ENCODE measurements at regions not wholly inside any gene's neighbourhood (a gene's known extent, or its start where the extent isn't known, plus 50 kb on each side); places are given as distances from the start of the nearest gene placed in this dataset.

GRCh38 chrX:22365460-22365859 is 92.7 kb downstream of the CBLL2 start:
- peak; percentile 65 for DNase-seq (ENCODE audit: low read depth)
- no peak overlapping the region for H3K4me3 ChIP-seq (ENCODE audit: low read depth, low read length)
- TF ChIP-seq, protein P1, sequence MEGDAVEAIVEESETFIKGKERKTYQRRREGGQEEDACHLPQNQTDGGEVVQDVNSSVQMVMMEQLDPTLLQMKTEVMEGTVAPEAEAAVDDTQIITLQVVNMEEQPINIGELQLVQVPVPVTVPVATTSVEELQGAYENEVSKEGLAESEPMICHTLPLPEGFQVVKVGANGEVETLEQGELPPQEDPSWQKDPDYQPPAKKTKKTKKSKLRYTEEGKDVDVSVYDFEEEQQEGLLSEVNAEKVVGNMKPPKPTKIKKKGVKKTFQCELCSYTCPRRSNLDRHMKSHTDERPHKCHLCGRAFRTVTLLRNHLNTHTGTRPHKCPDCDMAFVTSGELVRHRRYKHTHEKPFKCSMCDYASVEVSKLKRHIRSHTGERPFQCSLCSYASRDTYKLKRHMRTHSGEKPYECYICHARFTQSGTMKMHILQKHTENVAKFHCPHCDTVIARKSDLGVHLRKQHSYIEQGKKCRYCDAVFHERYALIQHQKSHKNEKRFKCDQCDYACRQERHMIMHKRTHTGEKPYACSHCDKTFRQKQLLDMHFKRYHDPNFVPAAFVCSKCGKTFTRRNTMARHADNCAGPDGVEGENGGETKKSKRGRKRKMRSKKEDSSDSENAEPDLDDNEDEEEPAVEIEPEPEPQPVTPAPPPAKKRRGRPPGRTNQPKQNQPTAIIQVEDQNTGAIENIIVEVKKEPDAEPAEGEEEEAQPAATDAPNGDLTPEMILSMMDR (IDR thresholded peaks at IDR 0.05; ENCODE audit: low read depth, low read length, missing control alignments): no peak
- in situ Hi-C loops (cut with HindIII; ENCODE audit: low sequenced_read_pairs): no loop called here

- TF ChIP-seq, protein P1 (IDR thresholded peaks at IDR 0.05; ENCODE audit: low read depth, low read length, missing control alignments): no peak
- in situ Hi-C loops (cut with HindIII; ENCODE audit: low sequenced_read_pairs): no loop called here
- H3K4me3 ChIP-seq (ENCODE audit: low read depth, low read length): no peak overlapping the region
- DNase-seq (ENCODE audit: low read depth): no peak
These were observed 93.5 kb downstream of the CBLL2 start for GRCh38 chrX:22366166-22366702.

GRCh38 chrX:22366906-22367305 is 94.2 kb downstream of the CBLL2 start:
- H3K4me3 ChIP-seq (ENCODE audit: low read depth, low read length): no peak overlapping the region
- TF ChIP-seq, protein P1 (IDR thresholded peaks at IDR 0.05; ENCODE audit: low read depth, low read length, missing control alignments): no peak
- in situ Hi-C loops (cut with HindIII; ENCODE audit: low sequenced_read_pairs): no loop called here
- no peak for DNase-seq (ENCODE audit: low read depth)

DNA sequence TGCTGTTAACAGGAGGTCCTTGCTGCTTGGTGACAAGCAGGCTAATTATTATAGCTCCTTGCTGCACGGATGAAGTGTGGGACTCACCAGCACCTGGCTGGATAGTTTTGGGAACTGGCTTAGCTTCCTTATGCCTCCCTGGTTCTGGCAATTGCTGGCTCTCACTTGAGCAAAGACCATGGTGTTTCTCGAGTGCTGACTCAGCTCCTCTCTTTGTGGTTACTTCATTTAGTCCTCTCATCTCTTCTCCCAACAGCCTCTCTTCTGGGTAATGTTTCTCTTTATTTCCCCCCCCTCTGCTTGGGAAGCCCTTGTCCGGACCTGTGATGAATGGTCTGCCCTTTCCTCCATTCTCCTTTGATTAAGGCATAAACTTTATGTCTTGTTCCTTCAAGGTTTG is 100.4 kb downstream of the CBLL2 start:
- in situ Hi-C loops (cut with HindIII; ENCODE audit: low sequenced_read_pairs): no loop called here
- TF ChIP-seq, protein P1 (IDR thresholded peaks at IDR 0.05; ENCODE audit: low read depth, low read length, missing control alignments): no peak
- H3K4me3 ChIP-seq (ENCODE audit: low read depth, low read length): no peak overlapping the region

GRCh38 chrX:22373766-22374165 is 101.1 kb downstream of the CBLL2 start:
- in situ Hi-C loops (cut with HindIII; ENCODE audit: low sequenced_read_pairs): no loop called here
- TF ChIP-seq, protein P1 (IDR thresholded peaks at IDR 0.05; ENCODE audit: low read depth, low read length, missing control alignments): no peak
- no peak for DNase-seq (ENCODE audit: low read depth)
- H3K4me3 ChIP-seq (ENCODE audit: low read depth, low read length): no peak overlapping the region

More for the DNA sequence above, 100.4 kb downstream of the CBLL2 start:
- DNase-seq (ENCODE audit: low read depth): no peak

- no peak for DNase-seq (ENCODE audit: low read depth)
- in situ Hi-C loops (cut with HindIII; ENCODE audit: low sequenced_read_pairs): no loop called here
- H3K4me3 ChIP-seq (ENCODE audit: low read depth, low read length): no peak overlapping the region
- TF ChIP-seq, protein P1 (IDR thresholded peaks at IDR 0.05; ENCODE audit: low read depth, low read length, missing control alignments): no peak
These were observed 103.7 kb downstream of the CBLL2 start for GRCh38 chrX:22376369-22376768.

Measured in astrocyte of the cerebellum (primary cell).